HCT116 (cell line): ENCODE measurements at regions not wholly inside any gene's neighbourhood (a gene's known extent, or its start where the extent isn't known, plus 50 kb on each side); places are given as distances from the start of the nearest gene placed in this dataset.

ENCODE experiments used
- ATAC-seq: fragments of 200-7000 bp; cut with Tn5 transposase; 2 replicates; pipeline ENCODE4 v1.9.1; 2020; ENCODE audit warnings: mild to moderate bottlenecking, moderate library complexity
- BruUV-seq: library from RNA; stranded (reverse); fragments of 400-500 nt; replicated peaks from 2 replicates; lab custom pipeline; 2021; lab: Mats Ljungman, UMichigan
- CTCF ChIA-PET: fragments of 300-600 bp; sonication (Branson Sonifier 250); formaldehyde crosslinking; loops from one replicate; lab custom pipeline; 2021; ENCODE audit warnings: antibody characterized with exemption; lab: Charles Lee
- POLR2A ChIA-PET: fragments of 300-600, 350-600 bp; sonication (Branson Sonifier 250); formaldehyde crosslinking; loops from one replicate; lab custom pipeline; 2021; ENCODE audit warnings: antibody characterized with exemption; lab: Charles Lee
- RAD21 ChIA-PET, 2 experiments: fragments of 300-600 bp; sonication (Branson Sonifier 250); formaldehyde crosslinking; loops; one replicate each; lab custom pipeline; 2023; ENCODE audit warnings: low total read pairs in 2 of 2; ENCODE audit not compliant: uncharacterized antibody in 2 of 2, unreplicated experiment in 2 of 2, low non-redundant PET in 1 of 2; lab: Charles Lee
- DNase-seq: peaks from one replicate; pipeline ENCODE4 v3.0.0-alpha.2; 2010; ENCODE audit warnings: low read depth, low spot score
- H2AFZ ChIP-seq: fragments of 200-600 bp; shearing (Covaris generic), sonication (generic); 2 replicates; pipeline ENCODE4 v1.6.1; 2017; ENCODE audit warnings: low read depth, mixed run types, mixed read lengths, antibody characterized with exemption, low read length; ENCODE audit not compliant: poor library complexity, severe bottlenecking
- H3K27ac ChIP-seq: 2 replicates; pipeline ENCODE4 v1.5.1; 2012; ENCODE audit warnings: low read depth, low read length
- H3K27me3 ChIP-seq: fragments of 200-600 bp; sonication (generic); 2 replicates; pipeline ENCODE4 v1.6.1; 2016; ENCODE audit warnings: mixed run types, low read length, mixed read lengths; ENCODE audit not compliant: insufficient read depth
- H3K36me3 ChIP-seq, 2 experiments: fragments of 200-500 bp in 1 of 2; fragments of 200-600 bp in 1 of 2; sonication (Bioruptor generic) in 1 of 2; sonication (generic) in 1 of 2; 2 replicates each; pipeline versions ENCODE4 v1.5.1 to v1.6.1; 2014 to 2016; ENCODE audit warnings: low read length in 2 of 2, inconsistent platforms in 1 of 2, mixed read lengths in 1 of 2, mixed run types in 1 of 2; ENCODE audit not compliant: insufficient read depth in 2 of 2, control insufficient read depth in 1 of 2
- H3K4me1 ChIP-seq, 2 experiments: fragments of 200-600 bp in 1 of 2; sonication (generic) in 1 of 2; 2 replicates each; pipeline versions ENCODE4 v1.5.1 to v1.6.1; 2012 to 2017; ENCODE audit warnings: low read length in 2 of 2, inconsistent platforms in 1 of 2, mild to moderate bottlenecking in 1 of 2, mixed read lengths in 1 of 2, mixed run types in 1 of 2, moderate library complexity in 1 of 2; ENCODE audit not compliant: insufficient read depth in 2 of 2, control insufficient read depth in 1 of 2
- H3K4me2 ChIP-seq: fragments of 200-600 bp; sonication (generic); 2 replicates; pipeline ENCODE4 v1.6.1; 2017; ENCODE audit warnings: mixed run types, low read length, mixed read lengths
- H3K4me3 ChIP-seq, 2 experiments: fragments of 200-600 bp in 1 of 2; sonication (generic) in 1 of 2; replicated peaks in 1 of 2; 2 replicates each; pipeline ENCODE4 v1.5.1; 2011 to 2016; ENCODE audit warnings: low read length in 2 of 2, control low read depth in 1 of 2, low read depth in 1 of 2, mild to moderate bottlenecking in 1 of 2, mixed read lengths in 1 of 2, mixed run types in 1 of 2
- H3K79me2 ChIP-seq: fragments of 200-600 bp; sonication (generic); 2 replicates; pipeline ENCODE4 v1.6.1; 2017; ENCODE audit warnings: mild to moderate bottlenecking, mixed run types, low read length, moderate library complexity, mixed read lengths; ENCODE audit not compliant: insufficient read depth
- H3K9ac ChIP-seq: fragments of 200-600 bp; sonication (generic); 2 replicates; pipeline ENCODE4 v1.6.1; 2016; ENCODE audit warnings: low read length, mixed read lengths
- H3K9me2 ChIP-seq: fragments of 200-600 bp; sonication (generic), shearing (Covaris generic); 2 replicates; pipeline ENCODE4 v1.6.1; 2017; ENCODE audit warnings: mixed run types, mild to moderate bottlenecking, moderate library complexity; ENCODE audit not compliant: insufficient read depth
- H3K9me3 ChIP-seq, 2 experiments: fragments of 200-500 bp in 1 of 2; fragments of 200-600 bp in 1 of 2; sonication (Bioruptor generic) in 1 of 2; sonication (generic) in 1 of 2; 2 replicates each; pipeline ENCODE4 v1.6.1; 2014 to 2017; ENCODE audit warnings: low read length in 2 of 2, mixed read lengths in 2 of 2, inconsistent platforms in 1 of 2, low read depth in 1 of 2, mild to moderate bottlenecking in 1 of 2, mixed run types in 1 of 2, moderate library complexity in 1 of 2; ENCODE audit not compliant: control insufficient read depth in 1 of 2, insufficient read depth in 1 of 2
- H4K20me1 ChIP-seq: fragments of 200-600 bp; sonication (generic), shearing (Covaris generic); 2 replicates; pipeline ENCODE4 v1.6.1; 2017; ENCODE audit warnings: mixed run types, mild to moderate bottlenecking, moderate library complexity; ENCODE audit not compliant: insufficient read depth
- ATF3 ChIP-seq: IDR thresholded peaks from 2 replicates; pipeline ENCODE4 v1.6.1; 2012
- CEBPB ChIP-seq: IDR thresholded peaks from 2 replicates; pipeline ENCODE4 v1.6.1; 2012; ENCODE audit warnings: low read depth
- EZH2 ChIP-seq: fragments of 200-600 bp; sonication (generic); IDR thresholded peaks from 2 replicates; pipeline ENCODE4 v1.6.1; 2017; ENCODE audit warnings: antibody characterized with exemption, mixed run types
- EZH2phosphoT487 ChIP-seq: fragments of 200-600 bp; IDR thresholded peaks from 2 replicates; pipeline ENCODE4 v1.6.1; 2018; ENCODE audit warnings: antibody characterized with exemption, borderline replicate concordance
- FOSL1 ChIP-seq: IDR thresholded peaks from 2 replicates; pipeline ENCODE4 v1.6.1; 2012; ENCODE audit warnings: low read depth
- JUND ChIP-seq: IDR thresholded peaks from 2 replicates; pipeline ENCODE4 v1.6.1; 2012
- MAX ChIP-seq: IDR thresholded peaks from 2 replicates; pipeline ENCODE4 v1.6.1; 2012
- POLR2A ChIP-seq: IDR thresholded peaks from 2 replicates; pipeline ENCODE4 v1.7.0; 2011; ENCODE audit warnings: borderline replicate concordance; ENCODE audit not compliant: insufficient read depth, insufficient read length; ENCODE audit errors: extremely low read depth
- POLR2AphosphoS5 ChIP-seq: IDR thresholded peaks from 2 replicates; pipeline ENCODE4 v1.6.1; 2011; ENCODE audit warnings: mild to moderate bottlenecking, low read depth, low read length, moderate library complexity
- RAD21 ChIP-seq: IDR thresholded peaks from 2 replicates; pipeline ENCODE4 v1.6.1; 2012; ENCODE audit warnings: low read depth, mild to moderate bottlenecking
- REST ChIP-seq: IDR thresholded peaks from 2 replicates; pipeline ENCODE4 v1.6.1; 2012; ENCODE audit warnings: low read depth
- SIN3A ChIP-seq: IDR thresholded peaks from 2 replicates; pipeline ENCODE4 v1.6.1; 2012; ENCODE audit warnings: low read depth
- SP1 ChIP-seq: IDR thresholded peaks from 2 replicates; pipeline ENCODE4 v1.6.1; 2012; ENCODE audit warnings: low read depth
- SRF ChIP-seq: IDR thresholded peaks from 2 replicates; pipeline ENCODE4 v1.6.1; 2012; ENCODE audit warnings: low read depth
- TCF7L2 ChIP-seq: IDR thresholded peaks from 2 replicates; pipeline ENCODE4 v1.7.0; 2011; ENCODE audit warnings: borderline replicate concordance, inconsistent platforms; ENCODE audit not compliant: insufficient read depth, insufficient read length; ENCODE audit errors: extremely low read depth
- YY1 ChIP-seq: IDR thresholded peaks from 2 replicates; pipeline ENCODE4 v1.6.1; 2011; ENCODE audit warnings: low read length, low read depth, moderate library complexity, mild to moderate bottlenecking; ENCODE audit not compliant: insufficient replicate concordance; ENCODE audit errors: extremely low read depth
- ZBTB33 ChIP-seq: IDR thresholded peaks from 2 replicates; pipeline ENCODE4 v1.6.1; 2011; ENCODE audit warnings: mild to moderate bottlenecking, low read length, moderate library complexity; ENCODE audit not compliant: insufficient replicate concordance; ENCODE audit errors: extremely low read depth
- ZFX ChIP-seq: fragments of 450-650 bp; IDR thresholded peaks from 2 replicates; pipeline ENCODE4 v1.6.1; 2017
- ZNF274 ChIP-seq: fragments of 200-500 bp; sonication (Bioruptor generic); IDR thresholded peaks from 2 replicates; pipeline ENCODE4 v1.6.1; 2014; ENCODE audit warnings: mild to moderate bottlenecking, low read depth, low read length, inconsistent platforms
- intact Hi-C: fragments of 100-400 bp; cut with micrococcal nuclease; formaldehyde crosslinking; loops from 2 replicates; pipeline ENCODE4 v1.10.0; 2022

GRCh38 chr2:47256416-47257087 lies 80.2 kb upstream of the CALM2 start:
- intact Hi-C loops: no loop called here

More at GRCh38 chr2:47256416-47257087, 80.2 kb upstream of the CALM2 start:
- Histone ChIP-seq H3K4me3 (no peak overlapping the region), H3K27me3 (no peaks in the 10 kb centered on the region), H3K4me1 (no peaks in the 10 kb centered on the region), H3K9me2 (no peaks in the 10 kb centered on the region), H3K9me3 (no peaks in the 10 kb centered on the region), H3K9ac (no peak overlapping the region), H3K27ac (no peak overlapping the region), H3K36me3 (no peaks in the 10 kb centered on the region), H3K4me2 (no peak overlapping the region), H3K79me2 (no peaks in the 10 kb centered on the region), H4K20me1 (no peaks in the 10 kb centered on the region), H2AFZ (no peak overlapping the region)
- no peak for DNase-seq
- no peak for ATAC-seq
- ChIA-PET POLR2A (no interaction called here), RAD21 (no interaction called here), CTCF (no interaction called here)
- no TSS peak for BruUV-seq
- no peak for TF ChIP-seq ZFX
- TF ChIP-seq POLR2A: no peak
- TF ChIP-seq TCF7L2: no peak
- no peak for TF ChIP-seq JUND
- no peak for TF ChIP-seq FOSL1
- TF ChIP-seq SRF: no peak
- TF ChIP-seq ZBTB33: no peak
- no peak for TF ChIP-seq EZH2
- TF ChIP-seq YY1: no peak
- no peak for TF ChIP-seq REST
- TF ChIP-seq CEBPB: no peak
- TF ChIP-seq MAX: no peak
- no peak for TF ChIP-seq POLR2AphosphoS5
- no peak for TF ChIP-seq SIN3A
- TF ChIP-seq ATF3: no peak
- TF ChIP-seq SP1: no peak
- no peak for TF ChIP-seq ZNF274
- TF ChIP-seq EZH2phosphoT487: no peak
- TF ChIP-seq RAD21: no peak
